CD4-positive, alpha-beta T cell (primary cell): ENCODE measurements at regions not wholly inside any gene's neighbourhood (a gene's known extent, or its start where the extent isn't known, plus 50 kb on each side); places are given as distances from the start of the nearest gene placed in this dataset.
"Not testable (repeated sequence)": the region's sequence is repeated elsewhere in the genome, so short reads cannot be mapped to it uniquely, and the experiment has no call there.

Experiments used
- ATAC-seq: fragments of 200-7000 bp; cut with Tn5 transposase; one replicate; pipeline ENCODE4 v1.10.0; 2022; ENCODE audit warnings: mild to moderate bottlenecking; ENCODE audit not compliant: poor library complexity
- CTCF ChIA-PET: fragments of 350-600 bp; sonication (Branson Sonifier 250); formaldehyde crosslinking; loops from one replicate; lab custom pipeline; 2021; ENCODE audit warnings: antibody characterized with exemption, inconsistent platforms; lab: Charles Lee
- POLR2A ChIA-PET: fragments of 350-600 bp; sonication (Branson Sonifier 250); formaldehyde crosslinking; loops from one replicate; lab custom pipeline; 2021; ENCODE audit warnings: antibody characterized with exemption, inconsistent platforms; lab: Charles Lee
- DNase-seq, 14 experiments: peaks; one replicate each; pipeline ENCODE4 v3.0.0-alpha.2; 2013 to 2020; ENCODE audit warnings: mixed read lengths in 2 of 14
- H3K27ac ChIP-seq, 2 donors: one replicate each; pipeline versions ENCODE4 v1.5.1 to v1.7.0; 2013; ENCODE audit warnings: low read length in 2 of 2, low read depth in 1 of 2, mild to moderate bottlenecking in 1 of 2
- H3K27me3 ChIP-seq, 2 experiments: 1 replicate in 1 of 2; 2 replicates in 1 of 2; pipeline versions ENCODE4 v1.6.1 to v1.7.0; 2013; ENCODE audit warnings: low read length in 2 of 2, control low read depth in 1 of 2, mild to moderate bottlenecking in 1 of 2, moderate library complexity in 1 of 2; ENCODE audit not compliant: insufficient read depth in 2 of 2, control insufficient read depth in 1 of 2
- H3K36me3 ChIP-seq: one replicate; pipeline ENCODE4 v1.6.1; 2013; ENCODE audit warnings: low read length, control low read depth; ENCODE audit not compliant: insufficient read depth
- H3K4me1 ChIP-seq: one replicate; pipeline ENCODE4 v1.6.1; 2013; ENCODE audit warnings: low read length, control low read depth; ENCODE audit not compliant: insufficient read depth
- H3K4me3 ChIP-seq: one replicate; pipeline ENCODE4 v1.5.1; 2013; ENCODE audit warnings: mild to moderate bottlenecking, low read length, moderate library complexity
- H3K9me3 ChIP-seq, 2 experiments: 1 replicate in 1 of 2; 2 replicates in 1 of 2; pipeline versions ENCODE4 v1.6.1 to v1.7.0; 2013; ENCODE audit warnings: low read length in 2 of 2, mild to moderate bottlenecking in 2 of 2, control low read depth in 1 of 2, moderate library complexity in 1 of 2; ENCODE audit not compliant: control insufficient read depth in 1 of 2, insufficient read depth in 1 of 2
- H3K27ac Mint-ChIP-seq: one replicate; pipeline ENCODE4 v1.8.0; 2020; ENCODE audit warnings: mixed read lengths
- H3K27me3 Mint-ChIP-seq: one replicate; pipeline ENCODE4 v1.8.0; 2021; ENCODE audit warnings: mixed read lengths
- H3K36me3 Mint-ChIP-seq: one replicate; pipeline ENCODE4 v1.8.0; 2021; ENCODE audit warnings: low read depth, mixed read lengths
- H3K4me1 Mint-ChIP-seq: one replicate; pipeline ENCODE4 v1.8.0; 2021; ENCODE audit warnings: low read depth, mixed read lengths
- H3K4me3 Mint-ChIP-seq: one replicate; pipeline ENCODE4 v1.8.0; 2020; ENCODE audit warnings: mild to moderate bottlenecking, mixed read lengths
- H3K9me3 Mint-ChIP-seq: one replicate; pipeline ENCODE4 v1.8.0; 2020; ENCODE audit warnings: mixed read lengths
- CTCF ChIP-seq: fragments of 200-600 bp; IDR thresholded peaks from one replicate; pipeline ENCODE4 v1.8.0; 2022; ENCODE audit warnings: antibody characterized with exemption, mild to moderate bottlenecking
- intact Hi-C, 2 experiments: fragments of 100-400 bp; cut with DNase I in 1 of 2; cut with micrococcal nuclease in 1 of 2; formaldehyde crosslinking; loops; one replicate each; pipeline versions ENCODE4 v1.15.1 to v1.9.0; 2023 to 2025; cut with DNase I, micrococcal nuclease

GRCh38 chr1:121538148-121538547 is 353.4 kb downstream of the SRGAP2C start:
- ATAC-seq, H3K27me3 Mint-ChIP-seq, H3K4me1 Mint-ChIP-seq, POLR2A ChIA-PET, H3K27me3 ChIP-seq, H3K36me3 ChIP-seq, H3K27ac ChIP-seq, H3K36me3 Mint-ChIP-seq, H3K9me3 ChIP-seq, H3K27ac Mint-ChIP-seq, DNase-seq, intact Hi-C loops, CTCF ChIA-PET, H3K9me3 Mint-ChIP-seq, H3K4me1 ChIP-seq, H3K4me3 Mint-ChIP-seq, H3K4me3 ChIP-seq: not testable (repeated sequence)

- CTCF ChIA-PET, result no interaction called here
- no peak overlapping the region for H3K27ac ChIP-seq
- no peaks in the 10 kb centered on the region for H3K27me3 ChIP-seq
- intact Hi-C loops, result no loop called here
- H3K36me3 ChIP-seq, result no peaks in the 10 kb centered on the region
- Mint-ChIP-seq H3K9me3 (no peaks in the 10 kb centered on the region), H3K27ac (no peak overlapping the region), H3K36me3 (no peaks in the 10 kb centered on the region), H3K4me3 (no peak overlapping the region), H3K27me3 (no peaks in the 10 kb centered on the region), H3K4me1 (peaks cover 9% of the 10 kb centered on the region)
- ATAC-seq, result no peak
- no peak overlapping the region for H3K4me3 ChIP-seq
- TF ChIP-seq CTCF, result no peak
- no peak for DNase-seq
- H3K9me3 ChIP-seq, result no peaks in the 10 kb centered on the region
- POLR2A ChIA-PET, result no interaction called here
- no peaks in the 10 kb centered on the region for H3K4me1 ChIP-seq
These were observed 354.3 kb downstream of the SRGAP2C start for GRCh38 chr1:121538943-121539575.

GRCh38 chr1:121543988-121544387 is 359.2 kb downstream of the SRGAP2C start:
- H3K27me3 Mint-ChIP-seq, H3K27ac Mint-ChIP-seq, H3K36me3 ChIP-seq, POLR2A ChIA-PET, H3K4me3 ChIP-seq, ATAC-seq, H3K9me3 ChIP-seq, H3K4me1 ChIP-seq, H3K36me3 Mint-ChIP-seq, H3K27ac ChIP-seq, CTCF ChIA-PET, H3K27me3 ChIP-seq, H3K9me3 Mint-ChIP-seq, H3K4me3 Mint-ChIP-seq, DNase-seq: not testable (repeated sequence)
- intact Hi-C loops, result loop anchor here in 1 of 2 experiments (10.0 kb wide), 1 partner anchor 89 kb away; no protein-coding TSS in a partner anchor
- peaks cover 41% of the 10 kb centered on the region for H3K4me1 Mint-ChIP-seq

GRCh38 chr1:121544500-121544899 is 359.7 kb downstream of the SRGAP2C start:
- Mint-ChIP-seq H3K27ac (no peak overlapping the region), H3K36me3 (no peaks in the 10 kb centered on the region), H3K27me3 (no peaks in the 10 kb centered on the region), H3K4me1 (peaks cover 40% of the 10 kb centered on the region), H3K4me3 (no peak overlapping the region), H3K9me3 (no peaks in the 10 kb centered on the region)
- ATAC-seq (no peak), DNase-seq (no peak)
- Histone ChIP-seq H3K9me3 (no peaks in the 10 kb centered on the region), H3K4me1 (peaks cover 4% of the 10 kb centered on the region), H3K27ac (no peak overlapping the region), H3K4me3 (no peak overlapping the region), H3K36me3 (no peaks in the 10 kb centered on the region), H3K27me3 (no peaks in the 10 kb centered on the region)
- TF ChIP-seq CTCF, result no peak
- POLR2A ChIA-PET, result no interaction called here
- CTCF ChIA-PET, result no interaction called here
- intact Hi-C loops, result loop anchor here in 1 of 2 experiments (10.0 kb wide), 1 partner anchor 90 kb away; no protein-coding TSS in a partner anchor

GRCh38 chr1:121545899-121546298 is 361.1 kb downstream of the SRGAP2C start:
- H3K36me3 ChIP-seq, CTCF ChIA-PET, POLR2A ChIA-PET, H3K4me3 Mint-ChIP-seq, H3K27ac ChIP-seq, ATAC-seq, DNase-seq, H3K4me1 ChIP-seq, H3K36me3 Mint-ChIP-seq, H3K4me3 ChIP-seq, H3K9me3 Mint-ChIP-seq, H3K9me3 ChIP-seq, H3K27me3 Mint-ChIP-seq, H3K27ac Mint-ChIP-seq, H3K27me3 ChIP-seq: not testable (repeated sequence)
- intact Hi-C loops, result loop anchor here in 1 of 2 experiments (10.0 kb wide), 1 partner anchor 91 kb away; no protein-coding TSS in a partner anchor
- H3K4me1 Mint-ChIP-seq, result peaks cover 50% of the 10 kb centered on the region
